ENCODE measurements at regions not wholly inside any gene's neighbourhood (a gene's known extent, or its start where the extent isn't known, plus 50 kb on each side); places are given as distances from the start of the nearest gene placed in this dataset.

- no peak for TF ChIP-seq CTCF (IDR thresholded peaks at IDR 0.05)
- no peak for TF ChIP-seq POLR2A (IDR thresholded peaks at IDR 0.05)
Observed at GRCh38 chr10:10017716-10018115, 1000.0 kb upstream of the CELF2 start.
